CD14-positive monocyte (primary cell): ENCODE measurements at regions not wholly inside any gene's neighbourhood (a gene's known extent, or its start where the extent isn't known, plus 50 kb on each side); places are given as distances from the start of the nearest gene placed in this dataset.
"Not testable (repeated sequence)": the region's sequence is repeated elsewhere in the genome, so short reads cannot be mapped to it uniquely, and the experiment has no call there.

ENCODE experiments used
- DNase-seq, 3 donors: peaks; one replicate each; pipeline ENCODE4 v3.0.0-alpha.2; 2011 to 2022
- H2AFZ ChIP-seq: 2 replicates; pipeline ENCODE4 v1.6.0; 2012; ENCODE audit warnings: mild to moderate bottlenecking, low read depth, low read length, inconsistent platforms; ENCODE audit not compliant: insufficient read depth, poor library complexity, severe bottlenecking
- H3K27ac ChIP-seq, 2 donors: 1 replicate in 1 of 2; 2 replicates in 1 of 2; pipeline ENCODE4 v1.5.1; 2012 to 2013; ENCODE audit warnings: low read length in 2 of 2, control low read depth in 1 of 2, inconsistent platforms in 1 of 2, low read depth in 1 of 2, mild to moderate bottlenecking in 1 of 2
- H3K27me3 ChIP-seq, 2 donors: one replicate each; pipeline versions ENCODE4 v1.6.0 to v1.6.1; 2011 to 2013; ENCODE audit warnings: low read length in 2 of 2; ENCODE audit not compliant: control insufficient read depth in 2 of 2, insufficient read depth in 2 of 2
- H3K36me3 ChIP-seq, 2 donors: replicated peaks in 1 of 2; 1 replicate in 1 of 2; 2 replicates in 1 of 2; pipeline versions ENCODE4 v1.5.1 to v1.6.1; 2012 to 2013; ENCODE audit warnings: low read length in 2 of 2, control low read depth in 1 of 2, inconsistent platforms in 1 of 2, mild to moderate bottlenecking in 1 of 2; ENCODE audit not compliant: insufficient read depth in 2 of 2, control insufficient read depth in 1 of 2
- H3K4me1 ChIP-seq, 2 donors: 1 replicate in 1 of 2; 2 replicates in 1 of 2; pipeline versions ENCODE4 v1.5.1 to v1.6.1; 2012 to 2013; ENCODE audit warnings: low read length in 2 of 2, control low read depth in 1 of 2, inconsistent platforms in 1 of 2, mild to moderate bottlenecking in 1 of 2, moderate library complexity in 1 of 2; ENCODE audit not compliant: insufficient read depth in 2 of 2, control insufficient read depth in 1 of 2
- H3K4me2 ChIP-seq: replicated peaks from 2 replicates; pipeline ENCODE3; 2012; ENCODE audit warnings: low read length, moderate library complexity, mild to moderate bottlenecking; ENCODE audit not compliant: poor library complexity, severe bottlenecking; ENCODE audit errors: extremely low read depth
- H3K4me3 ChIP-seq, 3 experiments: fragments of 200-600 bp in 1 of 3; sonication (generic) in 1 of 3; replicated peaks in 1 of 3; 1 replicate in 2 of 3; 2 replicates in 1 of 3; pipeline ENCODE4 v1.5.1; 2011 to 2013; ENCODE audit warnings: low read length in 3 of 3, mild to moderate bottlenecking in 3 of 3, control low read depth in 2 of 3, low read depth in 2 of 3, inconsistent platforms in 1 of 3, moderate library complexity in 1 of 3
- H3K79me2 ChIP-seq: 2 replicates; pipeline ENCODE4 v1.6.0; 2012; ENCODE audit warnings: mild to moderate bottlenecking, control low read depth, inconsistent platforms, low read length, moderate library complexity; ENCODE audit not compliant: insufficient read depth
- H3K9ac ChIP-seq: 2 replicates; pipeline ENCODE4 v1.6.0; 2017; ENCODE audit warnings: low read length, mild to moderate bottlenecking; ENCODE audit not compliant: insufficient read depth, poor library complexity, severe bottlenecking
- H3K9me3 ChIP-seq, 2 donors: replicated peaks in 1 of 2; 1 replicate in 1 of 2; 2 replicates in 1 of 2; pipeline versions ENCODE4 v1.5.1 to v1.6.1; 2012 to 2013; ENCODE audit warnings: low read length in 2 of 2, control low read depth in 1 of 2; ENCODE audit not compliant: control insufficient read depth in 1 of 2, insufficient read depth in 1 of 2
- H4K20me1 ChIP-seq: 2 replicates; pipeline ENCODE4 v1.6.0; 2012; ENCODE audit warnings: mild to moderate bottlenecking, low read length, control low read depth, moderate library complexity; ENCODE audit not compliant: insufficient read depth
- H3K27ac Mint-ChIP-seq, 7 donors: one replicate each; pipeline ENCODE4 v1.8.0; 2020; ENCODE audit warnings: mild to moderate bottlenecking in 7 of 7, mixed read lengths in 7 of 7, moderate library complexity in 6 of 7, inconsistent platforms in 2 of 7
- H3K27me3 Mint-ChIP-seq, 3 donors: one replicate each; pipeline ENCODE4 v1.8.0; 2021 to 2022; ENCODE audit warnings: low read depth in 3 of 3, mild to moderate bottlenecking in 3 of 3, mixed read lengths in 3 of 3, moderate library complexity in 3 of 3, inconsistent platforms in 1 of 3
- H3K36me3 Mint-ChIP-seq, 2 donors: one replicate each; pipeline ENCODE4 v1.8.0; 2020; ENCODE audit warnings: mixed read lengths in 2 of 2, inconsistent platforms in 1 of 2, mild to moderate bottlenecking in 1 of 2
- H3K4me1 Mint-ChIP-seq: one replicate; pipeline ENCODE4 v1.8.0; 2020; ENCODE audit warnings: mild to moderate bottlenecking, mixed read lengths
- H3K4me3 Mint-ChIP-seq, 2 donors: one replicate each; pipeline ENCODE4 v1.8.0; 2020; ENCODE audit warnings: mild to moderate bottlenecking in 2 of 2, mixed read lengths in 2 of 2, moderate library complexity in 1 of 2
- H3K9me3 Mint-ChIP-seq, 7 donors: one replicate each; pipeline ENCODE4 v1.8.0; 2020 to 2022; ENCODE audit warnings: mixed read lengths in 7 of 7, mild to moderate bottlenecking in 6 of 7, moderate library complexity in 6 of 7, inconsistent platforms in 2 of 7
- WGBS: methylation state at CpG from one replicate; pipeline ENCODE4 v1.1.5; 2013; ENCODE audit warnings: missing lambda C conversion rate; ENCODE audit not compliant: insufficient coverage; 5-methylcytosine and 5-hydroxymethylcytosine counted together
- intact Hi-C, 2 donors: fragments of 100-400 bp; cut with micrococcal nuclease; formaldehyde crosslinking; loops; one replicate each; pipeline versions ENCODE4 v1.15.0 to v1.15.1; 2023
- TF ChIP-seq, protein P1 (sequence below): fragments of 200-600 bp; IDR thresholded peaks from one replicate; pipeline ENCODE4 v1.8.0; 2022; ENCODE audit warnings: antibody characterized with exemption, mild to moderate bottlenecking

- Histone ChIP-seq H2AFZ (no peak overlapping the region), H3K27me3 (no peaks in the 10 kb centered on the region), H3K4me2 (no peak overlapping the region), H3K27ac (no peak overlapping the region), H3K4me3 (no peak overlapping the region), H3K9me3 (no peaks in the 10 kb centered on the region), H3K79me2 (no peaks in the 10 kb centered on the region), H3K36me3 (no peaks in the 10 kb centered on the region), H3K9ac (no peak overlapping the region), H4K20me1 (no peaks in the 10 kb centered on the region), H3K4me1 (no peaks in the 10 kb centered on the region)
- Mint-ChIP-seq H3K27ac (no peak overlapping the region), H3K27me3 (peaks cover 2 to 4% (median 2%) of the 10 kb centered on the region in 3 donors), H3K4me3 (no peak overlapping the region), H3K4me1 (no peaks in the 10 kb centered on the region), H3K9me3 (peaks cover 0 to 8% (median 4%) of the 10 kb centered on the region in 7 donors), H3K36me3 (no peaks in the 10 kb centered on the region)
- DNase-seq = no peak
- TF ChIP-seq, protein P1, sequence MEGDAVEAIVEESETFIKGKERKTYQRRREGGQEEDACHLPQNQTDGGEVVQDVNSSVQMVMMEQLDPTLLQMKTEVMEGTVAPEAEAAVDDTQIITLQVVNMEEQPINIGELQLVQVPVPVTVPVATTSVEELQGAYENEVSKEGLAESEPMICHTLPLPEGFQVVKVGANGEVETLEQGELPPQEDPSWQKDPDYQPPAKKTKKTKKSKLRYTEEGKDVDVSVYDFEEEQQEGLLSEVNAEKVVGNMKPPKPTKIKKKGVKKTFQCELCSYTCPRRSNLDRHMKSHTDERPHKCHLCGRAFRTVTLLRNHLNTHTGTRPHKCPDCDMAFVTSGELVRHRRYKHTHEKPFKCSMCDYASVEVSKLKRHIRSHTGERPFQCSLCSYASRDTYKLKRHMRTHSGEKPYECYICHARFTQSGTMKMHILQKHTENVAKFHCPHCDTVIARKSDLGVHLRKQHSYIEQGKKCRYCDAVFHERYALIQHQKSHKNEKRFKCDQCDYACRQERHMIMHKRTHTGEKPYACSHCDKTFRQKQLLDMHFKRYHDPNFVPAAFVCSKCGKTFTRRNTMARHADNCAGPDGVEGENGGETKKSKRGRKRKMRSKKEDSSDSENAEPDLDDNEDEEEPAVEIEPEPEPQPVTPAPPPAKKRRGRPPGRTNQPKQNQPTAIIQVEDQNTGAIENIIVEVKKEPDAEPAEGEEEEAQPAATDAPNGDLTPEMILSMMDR = no peak
- 83% methylated on average over 4 of the region's 4 CpGs for WGBS
- intact Hi-C loops = no loop called here
These were observed 167.6 kb downstream of the KCNS3 start for GRCh38 chr2:18046017-18046416.

DNA sequence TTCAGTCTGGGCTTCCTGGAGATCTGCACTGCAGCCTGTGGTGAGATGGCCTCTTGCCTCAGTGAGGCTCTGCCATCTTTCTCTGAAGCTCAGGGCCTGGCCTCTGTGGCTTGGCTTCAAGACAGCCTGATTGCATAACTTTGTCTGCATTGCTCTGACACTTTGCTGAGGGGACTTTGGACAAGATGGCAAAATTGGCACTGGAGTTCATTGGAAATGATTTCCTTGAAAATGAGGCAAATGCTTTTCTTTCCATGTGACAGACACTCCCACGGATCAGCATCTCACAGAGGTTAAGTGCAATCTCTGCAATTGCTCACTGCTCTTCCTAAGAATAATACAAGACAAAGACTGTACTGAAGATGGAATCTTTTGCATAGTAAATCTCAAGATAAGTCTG, 166.8 kb downstream of the KCNS3 start:
- intact Hi-C loops = no loop called here

GRCh38 chr2:18017381-18017780, 138.9 kb downstream of the KCNS3 start:
- peaks cover 0 to 19% (median 13%) of the 10 kb centered on the region in 7 donors for H3K9me3 Mint-ChIP-seq
- H3K27me3 Mint-ChIP-seq, H3K4me1 ChIP-seq, H3K4me3 Mint-ChIP-seq, H3K27me3 ChIP-seq, H3K36me3 ChIP-seq, DNase-seq, H3K27ac ChIP-seq, H3K9ac ChIP-seq, H3K4me3 ChIP-seq, H3K27ac Mint-ChIP-seq, intact Hi-C loops, H3K4me2 ChIP-seq, H2AFZ ChIP-seq, H4K20me1 ChIP-seq, H3K79me2 ChIP-seq, H3K4me1 Mint-ChIP-seq, H3K36me3 Mint-ChIP-seq: not testable (repeated sequence)
- WGBS = no CpG with 5 or more reads among the region's 16 CpGs
- H3K9me3 ChIP-seq = peaks cover 7 to 21% of the 10 kb centered on the region in 2 donors

More for the DNA sequence above, 166.8 kb downstream of the KCNS3 start:
- no peak overlapping the region for H2AFZ ChIP-seq
- Mint-ChIP-seq H3K27ac (no peak overlapping the region), H3K36me3 (no peaks in the 10 kb centered on the region), H3K27me3 (peaks cover 2 to 4% (median 2%) of the 10 kb centered on the region in 3 donors), H3K4me1 (no peaks in the 10 kb centered on the region), H3K9me3 (peaks cover 0 to 9% (median 4%) of the 10 kb centered on the region in 7 donors), H3K4me3 (no peak overlapping the region)
- H4K20me1 ChIP-seq = no peaks in the 10 kb centered on the region
- no peak overlapping the region for H3K27ac ChIP-seq
- WGBS = no CpG with 5 or more reads among the region's 1 CpG
- no peaks in the 10 kb centered on the region for H3K4me1 ChIP-seq
- no peak overlapping the region for H3K9ac ChIP-seq
- no peaks in the 10 kb centered on the region for H3K9me3 ChIP-seq
- no peaks in the 10 kb centered on the region for H3K27me3 ChIP-seq
- H3K4me2 ChIP-seq = no peak overlapping the region
- no peak for DNase-seq
- H3K4me3 ChIP-seq = no peak overlapping the region
- H3K79me2 ChIP-seq = no peaks in the 10 kb centered on the region
- H3K36me3 ChIP-seq = no peaks in the 10 kb centered on the region
- TF ChIP-seq, protein P1 = no peak
